PC-9 (cell line): ENCODE measurements at regions not wholly inside any gene's neighbourhood (a gene's known extent, or its start where the extent isn't known, plus 50 kb on each side); places are given as distances from the start of the nearest gene placed in this dataset.

Experiments used
- BruUV-seq: library from RNA; stranded (reverse); fragments of 400-500 nt; replicated peaks from 2 replicates; lab custom pipeline; 2021; lab: Mats Ljungman, UMichigan
- CTCF ChIA-PET: fragments of 300-600 bp; sonication (Branson Sonifier 250); formaldehyde crosslinking; loops from one replicate; lab custom pipeline; 2022; ENCODE audit warnings: antibody characterized with exemption; lab: Charles Lee
- POLR2A ChIA-PET: fragments of 300-600 bp; sonication (Branson Sonifier 250); formaldehyde crosslinking; loops from one replicate; lab custom pipeline; 2022; ENCODE audit warnings: antibody characterized with exemption; ENCODE audit not compliant: unreplicated experiment; lab: Charles Lee
- DNase-seq, 2 experiments: peaks; one replicate each; pipeline versions ENCODE4 v3.0.0 to v3.0.0-alpha.2; 2015 to 2022; ENCODE audit warnings: mixed read lengths in 1 of 2
- H2AFZ ChIP-seq: fragments of 200-600 bp; sonication (generic); 2 replicates; pipeline ENCODE4 v1.8.1; 2017; ENCODE audit warnings: antibody characterized with exemption
- H3F3A ChIP-seq: fragments of 200-600 bp; sonication (generic); 2 replicates; pipeline ENCODE4 v1.8.1; 2017; ENCODE audit warnings: antibody characterized with exemption, mild to moderate bottlenecking, low read depth; ENCODE audit not compliant: insufficient read depth
- H3K27ac ChIP-seq: fragments of 200-600 bp; sonication (generic); 2 replicates; pipeline ENCODE4 v1.6.1; 2016; ENCODE audit warnings: mixed run types
- H3K27me3 ChIP-seq: fragments of 200-600 bp; sonication (generic); 2 replicates; pipeline ENCODE4 v1.6.1; 2016; ENCODE audit warnings: low read depth, mixed run types; ENCODE audit not compliant: insufficient read depth
- H3K36me3 ChIP-seq: fragments of 200-600 bp; sonication (generic); 2 replicates; pipeline ENCODE4 v1.6.1; 2016; ENCODE audit warnings: low read depth, mixed run types
- H3K4me1 ChIP-seq: fragments of 200-600 bp; sonication (generic); replicated peaks from 2 replicates; pipeline ENCODE4 v1.6.1; 2016; ENCODE audit warnings: mixed run types; ENCODE audit not compliant: insufficient read depth
- H3K4me2 ChIP-seq: fragments of 200-600 bp; sonication (generic); 2 replicates; pipeline ENCODE4 v1.6.1; 2017; ENCODE audit warnings: mixed run types
- H3K4me3 ChIP-seq: fragments of 200-600 bp; sonication (generic); 2 replicates; pipeline ENCODE4 v1.6.1; 2016; ENCODE audit warnings: mixed run types
- H3K79me2 ChIP-seq: fragments of 200-600 bp; sonication (generic); 2 replicates; pipeline ENCODE4 v1.6.1; 2017; ENCODE audit warnings: low read depth, mixed run types
- H3K9me2 ChIP-seq: fragments of 200-600 bp; sonication (generic); 2 replicates; pipeline ENCODE4 v1.8.1; 2017; ENCODE audit warnings: mild to moderate bottlenecking; ENCODE audit not compliant: insufficient read depth
- H3K9me3 ChIP-seq: fragments of 200-600 bp; sonication (generic); 2 replicates; pipeline ENCODE4 v1.8.1; 2016; ENCODE audit warnings: low read depth; ENCODE audit not compliant: insufficient read depth
- H4K20me1 ChIP-seq: fragments of 200-600 bp; sonication (generic); 2 replicates; pipeline ENCODE4 v1.8.1; 2017; ENCODE audit not compliant: insufficient read depth
- EZH2 ChIP-seq: fragments of 200-600 bp; sonication (generic); IDR thresholded peaks from 2 replicates; pipeline ENCODE4 v1.8.0; 2017; ENCODE audit warnings: antibody characterized with exemption, low read depth
- intact Hi-C: fragments of 100-400 bp; cut with micrococcal nuclease; formaldehyde crosslinking; loops from one replicate; pipeline ENCODE4 v1.10.0; 2022; ENCODE audit not compliant: unreplicated experiment
- TF ChIP-seq, protein P1 (sequence below): fragments of 200-600 bp; sonication (generic); conservative IDR thresholded peaks from 2 replicates; pipeline ENCODE4 v1.6.1; 2017; ENCODE audit warnings: mixed run types, antibody characterized with exemption, mild to moderate bottlenecking, moderate library complexity

DNA sequence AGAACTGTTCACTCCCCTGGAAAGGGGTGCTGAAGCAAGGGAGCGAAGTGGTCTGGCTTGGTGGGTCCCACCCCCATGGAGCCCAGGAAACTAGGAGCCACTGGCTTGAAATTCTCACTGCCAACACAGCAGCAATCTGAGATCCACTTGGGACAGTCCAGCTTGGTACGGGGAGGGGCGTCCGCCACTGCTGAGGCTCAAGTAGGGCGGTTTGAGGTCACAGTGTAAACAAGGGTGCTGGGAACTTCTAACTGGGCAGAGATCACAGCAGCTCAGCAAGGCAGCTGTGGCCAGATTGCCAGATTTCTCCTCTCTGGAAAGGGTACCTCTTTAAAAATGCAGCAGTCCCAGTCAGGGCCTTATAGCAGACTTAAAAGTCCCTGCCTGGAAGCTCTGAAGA lies 53.9 kb upstream of the GALNTL6 start:
- H3K9me3 ChIP-seq, result no peaks in the 10 kb centered on the region
- TF ChIP-seq, protein P1, sequence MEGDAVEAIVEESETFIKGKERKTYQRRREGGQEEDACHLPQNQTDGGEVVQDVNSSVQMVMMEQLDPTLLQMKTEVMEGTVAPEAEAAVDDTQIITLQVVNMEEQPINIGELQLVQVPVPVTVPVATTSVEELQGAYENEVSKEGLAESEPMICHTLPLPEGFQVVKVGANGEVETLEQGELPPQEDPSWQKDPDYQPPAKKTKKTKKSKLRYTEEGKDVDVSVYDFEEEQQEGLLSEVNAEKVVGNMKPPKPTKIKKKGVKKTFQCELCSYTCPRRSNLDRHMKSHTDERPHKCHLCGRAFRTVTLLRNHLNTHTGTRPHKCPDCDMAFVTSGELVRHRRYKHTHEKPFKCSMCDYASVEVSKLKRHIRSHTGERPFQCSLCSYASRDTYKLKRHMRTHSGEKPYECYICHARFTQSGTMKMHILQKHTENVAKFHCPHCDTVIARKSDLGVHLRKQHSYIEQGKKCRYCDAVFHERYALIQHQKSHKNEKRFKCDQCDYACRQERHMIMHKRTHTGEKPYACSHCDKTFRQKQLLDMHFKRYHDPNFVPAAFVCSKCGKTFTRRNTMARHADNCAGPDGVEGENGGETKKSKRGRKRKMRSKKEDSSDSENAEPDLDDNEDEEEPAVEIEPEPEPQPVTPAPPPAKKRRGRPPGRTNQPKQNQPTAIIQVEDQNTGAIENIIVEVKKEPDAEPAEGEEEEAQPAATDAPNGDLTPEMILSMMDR, result no peak
- TF ChIP-seq EZH2, result no peak

DNA sequence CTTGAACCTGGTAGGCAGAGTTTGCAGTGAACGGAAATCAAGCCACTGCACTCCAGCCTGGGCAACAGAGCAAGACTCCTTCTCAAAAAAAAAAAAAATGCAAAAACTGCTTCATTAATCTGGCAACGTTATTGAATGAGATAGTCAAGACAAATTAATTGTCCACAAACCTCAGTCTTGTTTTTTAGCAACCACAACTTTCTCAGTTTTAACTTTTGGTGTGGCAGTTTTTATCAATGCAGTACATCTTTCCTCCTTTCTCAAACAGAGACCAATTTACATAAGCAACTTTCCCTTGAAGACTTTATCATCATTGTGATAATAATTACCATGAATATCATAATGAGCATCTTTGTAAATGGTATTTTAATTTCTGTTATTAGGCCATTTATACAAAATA lies 61.7 kb upstream of the GALNTL6 start:
- Histone ChIP-seq H3K9me3 (no peaks in the 10 kb centered on the region), H3K36me3 (no peaks in the 10 kb centered on the region), H3K27ac (no peak overlapping the region), H3K9me2 (no peaks in the 10 kb centered on the region), H4K20me1 (no peaks in the 10 kb centered on the region), H3K4me1 (no peaks in the 10 kb centered on the region), H3F3A (no peaks in the 10 kb centered on the region), H3K79me2 (no peaks in the 10 kb centered on the region), H3K4me2 (no peak overlapping the region), H3K27me3 (no peaks in the 10 kb centered on the region), H2AFZ (no peak overlapping the region), H3K4me3 (no peak overlapping the region)
- intact Hi-C loops, result no loop called here
- CTCF ChIA-PET, result no interaction called here
- POLR2A ChIA-PET, result no interaction called here
- no TSS peak for BruUV-seq
- no peak for TF ChIP-seq EZH2
- TF ChIP-seq, protein P1, result no peak
- DNase-seq, result no peak

More for the DNA sequence above, 53.9 kb upstream of the GALNTL6 start:
- no peaks in the 10 kb centered on the region for H3K4me1 ChIP-seq
- no peaks in the 10 kb centered on the region for H3F3A ChIP-seq
- no peaks in the 10 kb centered on the region for H3K27me3 ChIP-seq
- no peaks in the 10 kb centered on the region for H3K79me2 ChIP-seq
- DNase-seq, result no peak
- H2AFZ ChIP-seq, result no peak overlapping the region
- no peak overlapping the region for H3K4me3 ChIP-seq
- no peak overlapping the region for H3K27ac ChIP-seq
- ChIA-PET POLR2A (no interaction called here), CTCF (no interaction called here)
- no TSS peak for BruUV-seq
- no peaks in the 10 kb centered on the region for H3K36me3 ChIP-seq
- intact Hi-C loops, result no loop called here
- H3K9me2 ChIP-seq, result no peaks in the 10 kb centered on the region
- H3K4me2 ChIP-seq, result no peak overlapping the region
- no peaks in the 10 kb centered on the region for H4K20me1 ChIP-seq

DNA sequence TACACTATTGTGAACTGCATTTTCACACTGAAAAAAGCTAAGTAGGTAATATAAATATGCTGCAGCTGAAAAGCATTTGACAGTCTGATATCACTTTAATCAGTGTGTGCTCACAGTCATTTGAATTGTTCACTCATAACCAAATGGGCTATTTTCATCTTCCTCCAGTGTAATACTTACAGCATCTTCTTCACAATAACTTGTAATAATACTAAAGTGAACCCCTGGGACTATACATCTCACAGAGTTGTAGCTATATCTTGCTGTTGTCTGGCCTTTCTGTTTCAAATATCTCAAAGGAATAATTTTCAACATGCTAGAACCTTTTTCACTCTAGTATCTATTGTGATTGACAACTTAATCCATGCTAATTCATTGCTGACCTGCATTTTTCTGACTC lies 66.8 kb upstream of the GALNTL6 start:
- Histone ChIP-seq H3K4me1 (no peaks in the 10 kb centered on the region), H3K4me3 (no peak overlapping the region), H3K27me3 (no peaks in the 10 kb centered on the region), H3K36me3 (no peaks in the 10 kb centered on the region), H3K27ac (no peak overlapping the region), H3K4me2 (no peak overlapping the region), H4K20me1 (no peaks in the 10 kb centered on the region), H3K79me2 (no peaks in the 10 kb centered on the region), H3K9me3 (no peaks in the 10 kb centered on the region), H3K9me2 (no peaks in the 10 kb centered on the region), H2AFZ (no peak overlapping the region), H3F3A (no peaks in the 10 kb centered on the region)
- no TSS peak for BruUV-seq
- POLR2A ChIA-PET, result no interaction called here
- intact Hi-C loops, result no loop called here
- no peak for TF ChIP-seq EZH2
- TF ChIP-seq, protein P1, result no peak
- CTCF ChIA-PET, result no interaction called here
- no peak for DNase-seq
